ENCODE measurements at regions not wholly inside any gene's neighbourhood (a gene's known extent, or its start where the extent isn't known, plus 50 kb on each side); places are given as distances from the start of the nearest gene placed in this dataset.

- POLR2A ChIA-PET (ENCODE audit: partially characterized antibody) = no interaction called here
- no peak overlapping the region for H3K56ac ChIP-seq (replicated peaks; ENCODE audit: insufficient read length, low read depth, low read length)
- no peak for TF ChIP-seq GABPA (IDR thresholded peaks at IDR 0.05; ENCODE audit: borderline replicate concordance, insufficient read depth, low read length)
- no peak for TF ChIP-seq EZH2 (IDR thresholded peaks at IDR 0.05; ENCODE audit: low read depth, low read length, severe bottlenecking)
- no peak for TF ChIP-seq ATF2 (IDR thresholded peaks at IDR 0.05; ENCODE audit: low read length)
These were observed 864.7 kb downstream of the SLC6A15 start for GRCh38 chr12:84047881-84048280.

More at GRCh38 chr12:84047881-84048280, 864.7 kb downstream of the SLC6A15 start:
- Histone ChIP-seq H3K9ac (replicated peaks in 1 of 4; ENCODE audit: extremely low read depth in 1 of 4, low read depth in 3 of 4, low read length in 3 of 4) (no peak overlapping the region), H3K23me2 (ENCODE audit: low read depth, low read length) (no peaks in the 10 kb centered on the region), H2AK5ac (ENCODE audit: low read depth, low read length) (no peak overlapping the region), H3K79me2 (ENCODE audit: control insufficient read depth in 1 of 2, insufficient read depth in 2 of 2, low read length in 2 of 2) (no peaks in the 10 kb centered on the region), H3K9me3 (ENCODE audit: insufficient read depth in 2 of 2, low read depth in 1 of 2, low read length in 1 of 2) (no peaks in the 10 kb centered on the region), H3K27ac (ENCODE audit: low read depth, low read length) (no peak overlapping the region), H4K5ac (ENCODE audit: insufficient read length, low read depth, low read length) (no peak overlapping the region), H2AFZ (ENCODE audit: low read length) (no peak overlapping the region), H2BK120ac (replicated peaks; ENCODE audit: low read depth, low read length) (no peak overlapping the region), H3K27me3 (replicated peaks in 1 of 4; ENCODE audit: control insufficient read depth in 3 of 4, extremely low read depth in 1 of 4, insufficient read depth in 3 of 4, low read length in 3 of 4) (no peaks in the 10 kb centered on the region), H3K4me3 (ENCODE audit: extremely low read depth in 1 of 4, insufficient read depth in 2 of 4, low read depth in 3 of 4, low read length in 4 of 4) (no peak overlapping the region), H2BK15ac (ENCODE audit: low read length) (no peak overlapping the region), H4K20me1 (replicated peaks in 1 of 2; ENCODE audit: control insufficient read depth in 1 of 2, insufficient read depth in 2 of 2, low read length in 2 of 2) (no peaks in the 10 kb centered on the region), H3K4me1 (replicated peaks in 1 of 4; ENCODE audit: control insufficient read depth in 3 of 4, insufficient read depth in 4 of 4, low read length in 3 of 4) (no peaks in the 10 kb centered on the region), H3K23ac (ENCODE audit: insufficient read length) (no peak overlapping the region), H3K14ac (ENCODE audit: insufficient read length) (no peak overlapping the region), H3K18ac (ENCODE audit: extremely low read depth, low read length) (no peak overlapping the region), H2BK5ac (ENCODE audit: low read depth, low read length) (no peak overlapping the region), H3K4me2 (ENCODE audit: insufficient read depth in 1 of 2, low read depth in 2 of 2, low read length in 2 of 2) (no peak overlapping the region), H3K36me3 (ENCODE audit: control insufficient read depth in 2 of 4, insufficient read depth in 4 of 4, low read length in 3 of 4) (no peaks in the 10 kb centered on the region), H2BK12ac (ENCODE audit: low read depth, low read length) (no peak overlapping the region), H3K4ac (replicated peaks; ENCODE audit: insufficient read length, low read depth, low read length) (no peak overlapping the region), H2BK20ac (ENCODE audit: low read length) (no peak overlapping the region), H4K91ac (replicated peaks; ENCODE audit: insufficient read length, low read length) (no peak overlapping the region), H3K79me1 (ENCODE audit: low read depth, low read length) (no peaks in the 10 kb centered on the region), H4K8ac (ENCODE audit: extremely low read depth, insufficient read depth, low read length) (no peak overlapping the region)
- no peak for FAIRE-seq
- no peak for DNase-seq (ENCODE audit: low read depth in 1 of 2, low spot score in 2 of 2)
- 81% methylated on average over 1 of the region's 1 CpG; no CpG with 5 or more reads in 1 of the 2 experiments for WGBS, 2 experiments (ENCODE audit: extremely low coverage in 1 of 2, insufficient coverage in 1 of 2, insufficient read length in 1 of 2, insufficient replicate concordance in 2 of 2, low coverage in 1 of 2, low lambda C conversion rate in 2 of 2, missing lambda C conversion rate in 1 of 2)
- CTCF ChIA-PET (ENCODE audit: partially characterized antibody) = no interaction called here

Measured in H1 (cell line).